ENCODE measurements at regions not wholly inside any gene's neighbourhood (a gene's known extent, or its start where the extent isn't known, plus 50 kb on each side); places are given as distances from the start of the nearest gene placed in this dataset.

- TF ChIP-seq, protein P1, sequence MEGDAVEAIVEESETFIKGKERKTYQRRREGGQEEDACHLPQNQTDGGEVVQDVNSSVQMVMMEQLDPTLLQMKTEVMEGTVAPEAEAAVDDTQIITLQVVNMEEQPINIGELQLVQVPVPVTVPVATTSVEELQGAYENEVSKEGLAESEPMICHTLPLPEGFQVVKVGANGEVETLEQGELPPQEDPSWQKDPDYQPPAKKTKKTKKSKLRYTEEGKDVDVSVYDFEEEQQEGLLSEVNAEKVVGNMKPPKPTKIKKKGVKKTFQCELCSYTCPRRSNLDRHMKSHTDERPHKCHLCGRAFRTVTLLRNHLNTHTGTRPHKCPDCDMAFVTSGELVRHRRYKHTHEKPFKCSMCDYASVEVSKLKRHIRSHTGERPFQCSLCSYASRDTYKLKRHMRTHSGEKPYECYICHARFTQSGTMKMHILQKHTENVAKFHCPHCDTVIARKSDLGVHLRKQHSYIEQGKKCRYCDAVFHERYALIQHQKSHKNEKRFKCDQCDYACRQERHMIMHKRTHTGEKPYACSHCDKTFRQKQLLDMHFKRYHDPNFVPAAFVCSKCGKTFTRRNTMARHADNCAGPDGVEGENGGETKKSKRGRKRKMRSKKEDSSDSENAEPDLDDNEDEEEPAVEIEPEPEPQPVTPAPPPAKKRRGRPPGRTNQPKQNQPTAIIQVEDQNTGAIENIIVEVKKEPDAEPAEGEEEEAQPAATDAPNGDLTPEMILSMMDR (IDR thresholded peaks at IDR 0.05) = no peak
- no peak for TF ChIP-seq POLR2AphosphoS5 (IDR thresholded peaks at IDR 0.05)
- TF ChIP-seq EP300 (IDR thresholded peaks at IDR 0.05) = no peak
Measured at GRCh38 chr10:16119445-16119844, 259.1 kb upstream of the MINDY3 start.
